Liver (tissue), 3 donors: ENCODE measurements at regions not wholly inside any gene's neighbourhood (a gene's known extent, or its start where the extent isn't known, plus 50 kb on each side); places are given as distances from the start of the nearest gene placed in this dataset.

Experiments used
- ATF3 ChIP-seq: IDR thresholded peaks from 2 replicates; pipeline ENCODE4 v1.6.1; 2016; ENCODE audit warnings: antibody characterized with exemption
- CTCF ChIP-seq: fragments of 150-350 bp; IDR thresholded peaks from 2 replicates; pipeline ENCODE4 v1.5.1; 2017; ENCODE audit warnings: improper control_type of control experiment, low read depth, low read length; ENCODE audit not compliant: missing input control
- FOXA1 ChIP-seq: IDR thresholded peaks from 2 replicates; pipeline ENCODE4 v1.6.1; 2016; ENCODE audit warnings: antibody characterized with exemption
- GABPA ChIP-seq, 2 donors: IDR thresholded peaks in 1 of 2; conservative IDR thresholded peaks in 1 of 2; 2 replicates each; pipeline ENCODE4 v1.6.1; 2016; ENCODE audit warnings: antibody characterized with exemption in 2 of 2, mild to moderate bottlenecking in 1 of 2, moderate library complexity in 1 of 2
- HNF4G ChIP-seq: IDR thresholded peaks from 2 replicates; pipeline ENCODE4 v1.6.1; 2016; ENCODE audit warnings: antibody characterized with exemption
- RAD21 ChIP-seq, 2 donors: IDR thresholded peaks; 2 replicates each; pipeline ENCODE4 v1.6.1; 2016; ENCODE audit warnings: antibody characterized with exemption in 2 of 2, mild to moderate bottlenecking in 2 of 2
- REST ChIP-seq: IDR thresholded peaks from 2 replicates; pipeline ENCODE4 v1.6.1; 2016; ENCODE audit warnings: antibody characterized with exemption, mild to moderate bottlenecking
- ZBTB33 ChIP-seq: IDR thresholded peaks from 2 replicates; pipeline ENCODE4 v1.6.1; 2016; ENCODE audit warnings: antibody characterized with exemption
- donor health status: healthy.
- donor health status: healthy.

GRCh38 chr16:64364894-64365293, 757.0 kb downstream of the CDH11 start:
- TF ChIP-seq CTCF = no peak
- TF ChIP-seq ATF3 = no peak
- no peak for TF ChIP-seq FOXA1
- no peak for TF ChIP-seq GABPA (IDR thresholded peaks at IDR 0.05 in 1 of 2, conservative IDR thresholded peaks at IDR 0.05 in 1 of 2)
- TF ChIP-seq RAD21 (IDR thresholded peaks at IDR 0.05) = no peak
- TF ChIP-seq REST = no peak
- no peak for TF ChIP-seq HNF4G
- TF ChIP-seq ZBTB33 = no peak
